Cardiac muscle cell (in vitro differentiated cells and primary cell): ENCODE measurements at regions not wholly inside any gene's neighbourhood (a gene's known extent, or its start where the extent isn't known, plus 50 kb on each side); places are given as distances from the start of the nearest gene placed in this dataset.
A peak's percentile ranks its signal among the peaks of the same experiment; 100 is the strongest.

ENCODE experiments used
- DNase-seq, 2 donors: peaks; one replicate each; pipeline versions ENCODE4 v3.0.0 to v3.0.0-alpha.2; 2010 to 2017; ENCODE audit warnings: low read depth in 1 of 2, low spot score in 1 of 2
- H3K27ac ChIP-seq: fragments of 200-600 bp; sonication (generic); 2 replicates; pipeline ENCODE4 v1.5.1; 2016
- H3K27me3 ChIP-seq: fragments of 200-600 bp; sonication (generic); 2 replicates; pipeline ENCODE4 v1.6.0; 2016; ENCODE audit warnings: control low read depth
- H3K36me3 ChIP-seq: fragments of 200-600 bp; sonication (generic); 2 replicates; pipeline ENCODE4 v1.5.1; 2016; ENCODE audit warnings: control low read depth
- H3K4me1 ChIP-seq: fragments of 200-600 bp; sonication (generic); 2 replicates; pipeline ENCODE4 v1.8.1; 2017; ENCODE audit warnings: low read depth, mild to moderate bottlenecking, mixed run types
- H3K4me3 ChIP-seq: fragments of 200-600 bp; sonication (generic); 2 replicates; pipeline ENCODE4 v1.5.1; 2016; ENCODE audit warnings: mild to moderate bottlenecking
- H3K9me3 ChIP-seq: fragments of 200-600 bp; sonication (generic); 2 replicates; pipeline ENCODE4 v1.5.1; 2017; ENCODE audit warnings: low read depth, mild to moderate bottlenecking, control low read depth
- TF ChIP-seq, protein P1 (sequence below): IDR thresholded peaks from 2 replicates; pipeline ENCODE4 v1.5.1; 2012; ENCODE audit warnings: low read depth, mild to moderate bottlenecking, low read length

DNA sequence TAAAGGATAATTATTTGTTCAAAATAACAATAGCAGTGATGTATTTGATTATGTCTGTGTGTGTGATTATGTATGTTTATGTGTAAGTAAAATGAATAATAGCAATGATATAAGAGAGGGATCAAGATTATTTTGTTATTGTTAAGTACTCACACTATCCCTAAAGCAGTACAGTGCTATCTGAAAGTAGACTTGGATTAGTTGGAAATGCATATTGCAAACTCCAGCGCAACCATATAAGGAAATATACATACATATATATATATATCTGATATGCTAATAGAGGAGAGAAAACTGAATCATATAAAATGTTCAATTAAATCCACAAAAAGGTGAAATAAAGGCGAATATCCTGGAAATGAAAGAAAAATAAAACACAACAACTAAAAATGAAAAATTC, 268.4 kb downstream of the HINT1 start:
- no peaks in the 10 kb centered on the region for H3K27me3 ChIP-seq
- H3K27ac ChIP-seq = no peak overlapping the region
- no peaks in the 10 kb centered on the region for H3K4me1 ChIP-seq
- no peak overlapping the region for H3K4me3 ChIP-seq
- no peaks in the 10 kb centered on the region for H3K9me3 ChIP-seq
- DNase-seq = no peak
- H3K36me3 ChIP-seq = no peaks in the 10 kb centered on the region
- TF ChIP-seq, protein P1, sequence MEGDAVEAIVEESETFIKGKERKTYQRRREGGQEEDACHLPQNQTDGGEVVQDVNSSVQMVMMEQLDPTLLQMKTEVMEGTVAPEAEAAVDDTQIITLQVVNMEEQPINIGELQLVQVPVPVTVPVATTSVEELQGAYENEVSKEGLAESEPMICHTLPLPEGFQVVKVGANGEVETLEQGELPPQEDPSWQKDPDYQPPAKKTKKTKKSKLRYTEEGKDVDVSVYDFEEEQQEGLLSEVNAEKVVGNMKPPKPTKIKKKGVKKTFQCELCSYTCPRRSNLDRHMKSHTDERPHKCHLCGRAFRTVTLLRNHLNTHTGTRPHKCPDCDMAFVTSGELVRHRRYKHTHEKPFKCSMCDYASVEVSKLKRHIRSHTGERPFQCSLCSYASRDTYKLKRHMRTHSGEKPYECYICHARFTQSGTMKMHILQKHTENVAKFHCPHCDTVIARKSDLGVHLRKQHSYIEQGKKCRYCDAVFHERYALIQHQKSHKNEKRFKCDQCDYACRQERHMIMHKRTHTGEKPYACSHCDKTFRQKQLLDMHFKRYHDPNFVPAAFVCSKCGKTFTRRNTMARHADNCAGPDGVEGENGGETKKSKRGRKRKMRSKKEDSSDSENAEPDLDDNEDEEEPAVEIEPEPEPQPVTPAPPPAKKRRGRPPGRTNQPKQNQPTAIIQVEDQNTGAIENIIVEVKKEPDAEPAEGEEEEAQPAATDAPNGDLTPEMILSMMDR = no peak

DNA sequence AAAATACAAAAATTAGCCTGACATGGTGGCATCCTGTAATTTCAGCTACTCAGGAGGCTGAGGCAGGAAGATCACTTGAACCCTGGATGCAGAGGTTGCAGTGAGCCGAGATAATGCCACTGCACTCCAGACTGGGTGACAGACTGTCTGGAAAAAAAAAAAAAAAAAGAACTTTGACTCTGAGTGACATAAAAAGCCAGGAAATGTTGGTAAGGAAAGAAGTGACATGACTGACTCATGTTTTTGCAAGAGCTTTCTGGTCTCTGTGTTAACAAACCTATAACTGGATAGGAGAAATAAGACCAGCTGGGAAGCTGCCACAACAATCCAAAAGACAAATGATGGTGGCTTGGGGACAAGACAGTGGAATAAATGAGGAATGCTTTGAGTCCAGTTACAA, 272.1 kb downstream of the HINT1 start:
- Histone ChIP-seq H3K27me3 (no peaks in the 10 kb centered on the region), H3K27ac (no peak overlapping the region), H3K4me1 (no peaks in the 10 kb centered on the region), H3K36me3 (no peaks in the 10 kb centered on the region), H3K4me3 (no peak overlapping the region), H3K9me3 (no peaks in the 10 kb centered on the region)
- TF ChIP-seq, protein P1 = no peak
- no peak for DNase-seq

DNA sequence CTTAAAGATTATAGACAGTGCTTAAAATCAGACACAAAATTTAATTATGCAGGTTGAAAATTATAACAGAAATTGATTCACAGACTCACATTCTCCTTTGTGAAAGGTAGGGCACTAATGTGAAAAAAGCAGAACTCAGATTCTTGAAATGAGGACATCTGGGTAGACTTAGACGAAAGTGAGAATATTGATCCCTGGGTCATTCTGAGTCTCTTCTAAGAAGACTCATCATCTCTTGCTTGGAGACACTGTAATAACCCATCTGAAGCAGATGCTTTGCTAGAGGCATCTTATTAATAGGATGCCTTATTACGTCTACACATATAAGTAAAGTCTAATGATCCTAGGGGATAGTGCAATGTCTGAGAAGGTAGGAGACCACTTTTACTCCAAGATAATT, 274.4 kb downstream of the HINT1 start:
- peaks cover 1% of the 10 kb centered on the region for H3K4me1 ChIP-seq
- no peaks in the 10 kb centered on the region for H3K36me3 ChIP-seq
- H3K4me3 ChIP-seq = no peak overlapping the region
- H3K9me3 ChIP-seq = no peaks in the 10 kb centered on the region
- DNase-seq = no peak
- H3K27me3 ChIP-seq = no peaks in the 10 kb centered on the region
- no peak overlapping the region for H3K27ac ChIP-seq
- TF ChIP-seq, protein P1 = no peak

DNA sequence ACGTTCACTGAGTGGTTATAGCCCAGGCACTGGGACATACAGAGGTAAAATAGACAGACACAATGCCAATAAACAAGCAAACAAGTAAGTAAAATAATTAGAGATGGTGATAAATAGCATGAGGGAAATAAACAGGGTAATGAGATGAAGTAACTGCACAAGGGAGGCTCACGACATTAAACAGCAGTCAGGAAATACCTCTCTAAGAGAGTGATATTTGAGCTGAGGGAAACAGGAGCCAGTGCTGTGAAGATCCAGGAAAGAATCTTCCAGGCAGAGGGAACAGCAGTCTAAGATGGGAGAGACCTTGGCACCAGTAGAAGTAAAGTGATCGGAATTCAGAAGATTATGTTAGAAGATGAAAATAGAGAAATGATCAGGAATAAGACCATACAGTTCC, 279.4 kb downstream of the HINT1 start:
- no peak overlapping the region for H3K27ac ChIP-seq
- H3K27me3 ChIP-seq = no peaks in the 10 kb centered on the region
- DNase-seq = peak in 1 of 2 donors; percentile 28
- no peaks in the 10 kb centered on the region for H3K36me3 ChIP-seq
- H3K4me3 ChIP-seq = no peak overlapping the region
- no peaks in the 10 kb centered on the region for H3K9me3 ChIP-seq
- peaks cover 4% of the 10 kb centered on the region for H3K4me1 ChIP-seq
- TF ChIP-seq, protein P1 = no peak

DNA sequence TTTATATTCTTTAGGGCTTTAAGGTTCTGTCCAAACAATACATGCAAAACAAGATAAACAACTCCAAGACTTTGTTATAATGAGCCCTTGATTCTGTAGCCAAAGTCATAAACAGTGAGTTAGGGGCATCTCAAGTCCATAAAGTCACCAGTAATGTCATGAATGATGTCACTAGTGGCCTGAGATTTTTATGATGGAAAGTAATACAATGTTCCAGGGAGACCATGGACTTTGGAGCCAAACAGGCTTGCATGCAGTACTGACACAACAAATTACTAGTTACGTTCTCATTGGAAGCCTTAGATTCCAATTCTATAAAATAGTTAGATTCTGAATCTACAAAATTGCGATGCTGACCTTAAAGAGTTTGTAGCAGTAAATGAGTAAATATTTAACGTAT, 280.0 kb downstream of the HINT1 start:
- Histone ChIP-seq H3K4me3 (no peak overlapping the region), H3K36me3 (no peaks in the 10 kb centered on the region), H3K9me3 (no peaks in the 10 kb centered on the region), H3K27me3 (no peaks in the 10 kb centered on the region), H3K4me1 (peaks cover 4% of the 10 kb centered on the region), H3K27ac (no peak overlapping the region)
- TF ChIP-seq, protein P1 = no peak
- no peak for DNase-seq

DNA sequence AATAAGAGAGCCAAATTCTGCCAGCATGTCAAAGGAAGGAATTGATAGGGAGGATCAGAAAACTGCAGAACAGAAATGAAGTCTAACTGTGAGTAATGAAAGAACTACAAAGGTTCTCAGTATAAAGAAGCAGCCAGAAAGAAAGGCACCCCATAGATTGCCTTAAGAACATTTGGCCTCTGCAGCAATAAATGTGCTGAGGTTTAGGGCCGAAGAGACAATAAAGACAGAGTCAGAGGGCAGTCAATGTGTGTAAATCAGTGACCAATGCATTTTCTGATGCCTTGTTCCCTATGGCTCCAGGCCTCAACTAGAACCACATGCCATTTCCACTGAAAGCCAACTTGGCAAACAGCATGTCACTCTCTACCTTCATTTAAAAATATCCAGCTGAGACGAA, 281.0 kb downstream of the HINT1 start:
- no peak for DNase-seq
- peaks cover 4% of the 10 kb centered on the region for H3K4me1 ChIP-seq
- TF ChIP-seq, protein P1 = no peak
- no peaks in the 10 kb centered on the region for H3K36me3 ChIP-seq
- H3K4me3 ChIP-seq = no peak overlapping the region
- no peaks in the 10 kb centered on the region for H3K9me3 ChIP-seq
- no peak overlapping the region for H3K27ac ChIP-seq
- no peaks in the 10 kb centered on the region for H3K27me3 ChIP-seq
